ENCODE measurements at regions not wholly inside any gene's neighbourhood (a gene's known extent, or its start where the extent isn't known, plus 50 kb on each side); places are given as distances from the start of the nearest gene placed in this dataset.

GRCh38 chr11:91837411-91838330 lies 386.9 kb upstream of the FAT3 start:
- Histone ChIP-seq H3K4me3 (ENCODE audit: low read depth, low read length) (no peak overlapping the region), H3K27me3 (ENCODE audit: control insufficient read depth, insufficient read depth, low read length) (no peaks in the 10 kb centered on the region), H3K36me3 (ENCODE audit: control insufficient read depth, insufficient read depth, low read length) (no peaks in the 10 kb centered on the region)
- no peak for TF ChIP-seq CTCF (IDR thresholded peaks at IDR 0.05; ENCODE audit: insufficient read depth, low read length, poor library complexity, severe bottlenecking)
- DNase-seq (ENCODE audit: low read depth): no peak

- Histone ChIP-seq H3K36me3 (ENCODE audit: control insufficient read depth, insufficient read depth, low read length) (no peaks in the 10 kb centered on the region), H3K4me3 (ENCODE audit: low read depth, low read length) (no peak overlapping the region), H3K27me3 (ENCODE audit: control insufficient read depth, insufficient read depth, low read length) (no peaks in the 10 kb centered on the region)
- no peak for TF ChIP-seq CTCF (IDR thresholded peaks at IDR 0.05; ENCODE audit: insufficient read depth, low read length, poor library complexity, severe bottlenecking)
- no peak for DNase-seq (ENCODE audit: low read depth)
Observed at GRCh38 chr11:91835051-91835560, 389.5 kb upstream of the FAT3 start.

GRCh38 chr11:91828901-91829300 lies 395.7 kb upstream of the FAT3 start:
- Histone ChIP-seq H3K4me3 (ENCODE audit: low read depth, low read length) (no peak overlapping the region), H3K27me3 (ENCODE audit: control insufficient read depth, insufficient read depth, low read length) (no peaks in the 10 kb centered on the region), H3K36me3 (ENCODE audit: control insufficient read depth, insufficient read depth, low read length) (no peaks in the 10 kb centered on the region)
- DNase-seq (ENCODE audit: low read depth): no peak
- no peak for TF ChIP-seq CTCF (IDR thresholded peaks at IDR 0.05; ENCODE audit: insufficient read depth, low read length, poor library complexity, severe bottlenecking)

GRCh38 chr11:91825777-91826176 lies 398.8 kb upstream of the FAT3 start:
- no peak for DNase-seq (ENCODE audit: low read depth)

GRCh38 chr11:91823252-91823830 lies 401.3 kb upstream of the FAT3 start:
- no peaks in the 10 kb centered on the region for H3K27me3 ChIP-seq (ENCODE audit: control insufficient read depth, insufficient read depth, low read length)
- no peaks in the 10 kb centered on the region for H3K36me3 ChIP-seq (ENCODE audit: control insufficient read depth, insufficient read depth, low read length)
- H3K4me3 ChIP-seq (ENCODE audit: low read depth, low read length): no peak overlapping the region
- TF ChIP-seq CTCF (IDR thresholded peaks at IDR 0.05; ENCODE audit: insufficient read depth, low read length, poor library complexity, severe bottlenecking): no peak
- DNase-seq (ENCODE audit: low read depth): no peak

More at GRCh38 chr11:91825777-91826176, 398.8 kb upstream of the FAT3 start:
- Histone ChIP-seq H3K36me3 (ENCODE audit: control insufficient read depth, insufficient read depth, low read length) (no peaks in the 10 kb centered on the region), H3K4me3 (ENCODE audit: low read depth, low read length) (no peak overlapping the region), H3K27me3 (ENCODE audit: control insufficient read depth, insufficient read depth, low read length) (no peaks in the 10 kb centered on the region)
- no peak for TF ChIP-seq CTCF (IDR thresholded peaks at IDR 0.05; ENCODE audit: insufficient read depth, low read length, poor library complexity, severe bottlenecking)

Data from kidney epithelial cell (primary cell).